Dedifferentiated amniotic fluid mesenchymal stem cell (primary cell): ENCODE measurements at regions not wholly inside any gene's neighbourhood (a gene's known extent, or its start where the extent isn't known, plus 50 kb on each side); places are given as distances from the start of the nearest gene placed in this dataset.
A peak's percentile ranks its signal among the peaks of the same experiment; 100 is the strongest.

Experiments
- DNase-seq: peaks from one replicate; pipeline ENCODE4 v3.0.0-alpha.2; 2016; ENCODE audit errors: extremely low spot score

GRCh38 chr17:21517538-21518293 is 141.6 kb downstream of the KCNJ12 start:
- no peak for DNase-seq

DNA sequence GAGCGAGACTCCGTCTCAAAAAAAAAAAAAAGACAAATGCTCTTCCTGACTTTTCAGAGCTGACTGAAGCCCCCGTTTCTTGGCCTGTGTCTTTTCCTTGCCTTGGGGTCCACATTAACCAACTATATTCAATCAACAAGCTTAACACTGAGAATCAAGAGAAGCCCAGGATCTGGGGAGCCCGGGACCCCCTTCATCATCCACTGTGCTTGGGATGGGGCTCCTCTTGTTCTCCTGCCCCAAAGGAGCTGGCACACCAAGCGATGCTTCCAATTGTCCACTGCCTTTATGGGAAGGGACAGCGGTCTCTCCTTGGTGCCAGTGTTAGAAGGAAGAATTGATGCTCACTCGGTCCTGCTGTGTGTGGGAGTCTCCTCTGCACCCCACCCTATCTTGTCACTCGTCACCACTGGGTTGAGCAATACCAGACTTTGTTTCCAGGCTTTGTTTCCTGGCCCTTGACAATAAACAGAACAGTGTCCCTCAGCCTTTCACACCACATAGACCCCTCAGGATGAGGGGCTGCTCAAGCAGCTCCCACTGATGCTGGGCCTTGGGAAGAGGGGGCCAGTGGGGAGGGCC is 146.7 kb downstream of the KCNJ12 start:
- DNase-seq, result no peak

- DNase-seq, result no peak
These were observed 147.5 kb downstream of the KCNJ12 start for GRCh38 chr17:21523497-21524210.

DNA sequence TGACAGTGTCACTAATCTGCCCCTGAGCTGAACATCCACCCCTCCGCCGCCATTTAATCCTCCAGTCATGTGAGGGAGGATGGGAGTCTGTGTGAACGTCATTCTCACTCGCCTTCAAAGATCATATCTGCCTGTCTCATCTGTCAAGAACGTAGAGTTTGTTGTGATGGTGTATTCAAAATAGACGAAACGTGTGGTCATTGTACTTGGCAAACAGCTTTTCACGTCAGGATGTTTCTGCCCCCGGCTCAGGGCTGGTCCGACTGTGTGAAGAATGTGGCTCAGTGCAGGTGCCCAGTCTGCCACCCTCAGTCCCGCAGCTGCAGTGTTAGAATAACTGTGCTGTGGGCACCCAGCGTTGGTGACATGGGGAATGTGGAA is 148.0 kb downstream of the KCNJ12 start:
- DNase-seq, result no peak

DNA sequence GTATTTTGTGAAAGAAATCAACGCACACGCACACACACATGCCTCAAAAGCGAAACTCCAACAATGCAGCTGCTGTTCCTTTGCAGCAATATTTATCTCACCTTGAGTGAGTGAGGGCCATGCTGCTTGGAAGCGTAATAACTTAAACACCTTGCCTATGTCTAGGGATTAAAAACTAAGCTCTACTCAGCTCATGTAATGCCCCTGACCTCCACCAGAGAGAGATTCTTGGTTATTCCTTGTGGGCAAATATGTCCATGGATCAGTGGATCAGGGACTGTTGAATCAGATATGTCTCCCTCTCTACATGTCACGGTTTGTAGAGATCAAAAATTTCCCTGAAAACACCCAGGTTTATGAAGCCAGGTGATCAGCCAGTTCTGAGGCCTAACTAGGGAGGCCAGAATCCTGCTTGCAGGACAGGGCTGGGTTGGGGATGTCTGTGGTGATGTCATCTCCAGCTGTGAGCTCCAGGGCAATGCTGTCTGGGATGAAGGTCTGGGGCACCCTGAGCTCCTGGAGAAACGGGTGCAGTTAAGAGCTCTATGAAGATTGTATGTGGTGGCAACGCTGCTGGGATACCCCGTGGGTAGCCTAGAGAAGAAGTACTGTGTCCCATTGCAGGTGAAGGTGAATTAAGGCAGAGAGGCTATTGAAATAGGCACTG is 149.4 kb downstream of the KCNJ12 start:
- no peak for DNase-seq

DNA sequence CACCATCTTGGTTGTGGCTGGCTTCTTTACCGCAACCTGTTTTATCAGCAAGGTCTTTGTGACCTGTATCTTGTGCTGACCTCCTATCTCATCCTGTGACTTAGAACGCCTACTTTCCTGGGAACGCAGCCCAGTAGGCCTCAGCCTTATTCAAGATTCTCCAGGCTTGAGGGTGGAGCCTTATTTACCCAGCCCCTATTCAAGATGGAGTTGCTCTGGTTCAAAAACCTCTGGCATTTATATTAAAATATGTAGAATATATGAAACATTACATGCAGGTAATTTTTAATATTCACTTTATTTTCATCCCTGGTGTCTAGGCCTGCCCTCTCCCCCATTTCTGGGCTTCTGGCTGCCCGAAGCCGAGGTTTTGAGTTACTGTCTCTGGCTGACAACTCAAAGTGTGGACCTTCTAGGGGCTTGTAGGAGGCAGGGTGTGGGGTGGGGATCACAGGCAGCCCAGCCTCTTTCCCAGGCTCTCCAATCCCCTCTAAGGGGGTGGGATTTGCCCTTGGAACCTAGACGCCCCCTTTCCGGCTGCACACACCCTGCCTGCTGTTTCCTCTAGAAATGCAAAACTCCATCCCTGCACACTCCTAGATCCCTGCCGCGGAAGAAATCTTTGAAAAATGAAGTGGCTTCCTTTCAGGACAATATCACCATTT is 152.0 kb downstream of the KCNJ12 start:
- no peak for DNase-seq

GRCh38 chr17:21530311-21530710 is 154.2 kb downstream of the KCNJ12 start:
- DNase-seq, result no peak

- no peak for DNase-seq
These were observed 154.7 kb downstream of the KCNJ12 start for GRCh38 chr17:21530841-21531240.

- no peak for DNase-seq
These were observed 156.7 kb downstream of the KCNJ12 start for GRCh38 chr17:21532763-21533385.

GRCh38 chr17:21535686-21536375 is 156.5 kb upstream of the KCNJ18 start:
- no peak for DNase-seq

- no peak for DNase-seq
These were observed 155.0 kb upstream of the KCNJ18 start for GRCh38 chr17:21537302-21537701.

GRCh38 chr17:21538615-21539014 is 153.7 kb upstream of the KCNJ18 start:
- DNase-seq, result no peak

GRCh38 chr17:21539146-21539545 is 153.2 kb upstream of the KCNJ18 start:
- no peak for DNase-seq

DNA sequence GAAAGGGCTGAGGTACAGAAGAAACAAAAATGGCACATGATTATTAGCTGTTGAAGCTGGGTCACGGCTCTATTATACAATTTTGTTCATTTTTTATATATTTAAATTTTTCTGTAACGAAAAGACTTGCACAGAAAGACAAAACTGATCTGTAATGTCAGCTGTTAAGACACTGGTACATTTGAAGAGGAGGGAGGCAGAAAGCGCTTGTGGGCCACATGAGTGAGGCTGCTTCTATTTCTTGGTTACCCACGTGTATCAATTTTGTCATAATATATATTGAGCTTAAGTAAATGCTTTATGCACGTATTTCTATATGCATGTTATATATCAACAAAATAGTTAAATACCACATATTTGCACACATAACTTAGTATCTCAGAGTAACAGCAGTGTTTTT is 151.8 kb upstream of the KCNJ18 start:
- DNase-seq, result no peak

GRCh38 chr17:21542070-21542469 is 150.3 kb upstream of the KCNJ18 start:
- DNase-seq, result no peak

GRCh38 chr17:21542991-21543390 is 149.3 kb upstream of the KCNJ18 start:
- DNase-seq, result no peak

- no peak for DNase-seq
These were observed 147.3 kb upstream of the KCNJ18 start for GRCh38 chr17:21545064-21545463.

DNA sequence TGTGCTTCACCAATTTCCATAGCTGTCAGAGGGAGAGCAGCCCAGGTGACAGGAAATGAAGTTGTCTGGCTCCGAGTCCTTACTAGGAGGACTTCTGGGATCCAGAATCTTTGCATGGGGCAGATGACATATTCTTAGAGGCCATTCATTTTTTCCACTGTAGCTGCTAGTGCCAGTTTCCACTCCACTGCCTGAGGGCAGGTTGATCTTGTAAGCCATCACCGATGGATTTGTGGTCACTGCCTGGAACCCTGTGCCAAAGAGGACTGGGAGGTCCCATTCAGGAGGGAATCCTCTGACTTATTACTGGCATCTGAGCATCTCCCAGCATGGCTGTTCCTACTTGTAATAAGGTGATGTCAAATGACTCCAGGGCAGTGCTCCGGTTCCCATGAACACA is 144.1 kb upstream of the KCNJ18 start:
- DNase-seq, result no peak

DNA sequence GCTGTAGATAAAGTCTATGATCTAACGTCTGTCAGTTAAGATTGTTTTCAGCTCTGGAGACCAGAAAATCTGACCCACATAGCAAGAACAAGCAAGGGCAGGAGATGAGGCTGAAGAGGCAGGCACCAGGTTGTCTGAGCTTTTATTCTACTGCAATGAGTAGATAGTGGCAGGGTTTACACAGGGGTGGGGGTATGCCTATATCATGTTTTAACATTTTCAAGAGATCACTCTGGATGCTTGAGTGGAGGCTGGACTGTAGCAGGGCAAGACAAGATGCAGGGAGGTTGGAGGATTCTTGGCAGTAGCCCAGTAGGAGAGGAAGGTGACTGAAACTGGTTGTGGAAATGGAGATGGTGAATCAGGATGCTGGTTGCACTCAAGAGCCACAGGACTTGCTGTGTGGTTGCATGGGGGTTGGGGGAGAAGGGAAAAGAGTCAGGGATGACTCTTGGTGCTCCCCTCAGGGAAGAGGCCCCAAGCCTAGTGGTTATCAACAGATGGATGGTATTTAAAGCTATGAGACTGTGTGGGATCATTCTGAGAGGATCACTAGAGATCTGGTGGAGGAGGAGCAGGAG is 143.1 kb upstream of the KCNJ18 start:
- DNase-seq, result no peak

- peak; percentile 47 for DNase-seq
These were observed 142.3 kb upstream of the KCNJ18 start for GRCh38 chr17:21550031-21550430.
